Panc1 (cell line): ENCODE measurements at regions not wholly inside any gene's neighbourhood (a gene's known extent, or its start where the extent isn't known, plus 50 kb on each side); places are given as distances from the start of the nearest gene placed in this dataset.

Experiments
- ATAC-seq: fragments of 200-7000 bp; cut with Tn5 transposase; 2 replicates; pipeline ENCODE4 v1.9.1; 2020; ENCODE audit warnings: mild to moderate bottlenecking, moderate library complexity
- BruUV-seq: library from RNA; stranded (reverse); fragments of 400-500 nt; replicated peaks from 2 replicates; lab custom pipeline; 2021; lab: Mats Ljungman, UMichigan
- CTCF ChIA-PET: fragments of 300-600 bp; sonication (Branson Sonifier 250); formaldehyde crosslinking; loops from one replicate; lab custom pipeline; 2022; ENCODE audit warnings: antibody characterized with exemption; lab: Charles Lee
- POLR2A ChIA-PET: fragments of 300-600 bp; sonication (Branson Sonifier 250); formaldehyde crosslinking; loops from one replicate; lab custom pipeline; 2022; ENCODE audit warnings: antibody characterized with exemption; lab: Charles Lee
- DNase-seq: peaks from one replicate; pipeline ENCODE4 v3.0.0-alpha.2; 2010; ENCODE audit warnings: low read depth, low spot score
- H3K27ac ChIP-seq: 2 replicates; pipeline ENCODE4 v1.5.1; 2011; ENCODE audit warnings: mild to moderate bottlenecking, low read length, inconsistent platforms
- H3K27me3 ChIP-seq: fragments of 200-500 bp; sonication (Bioruptor generic); 2 replicates; pipeline ENCODE4 v1.6.0; 2014; ENCODE audit warnings: low read length, inconsistent platforms; ENCODE audit not compliant: control insufficient read depth, insufficient read depth
- H3K36me3 ChIP-seq: fragments of 200-500 bp; sonication (Bioruptor generic); 2 replicates; pipeline ENCODE4 v1.5.1; 2014; ENCODE audit warnings: inconsistent platforms, mild to moderate bottlenecking, low read length, moderate library complexity; ENCODE audit not compliant: control insufficient read depth, insufficient read depth
- H3K4me1 ChIP-seq: 2 replicates; pipeline ENCODE4 v1.5.1; 2011; ENCODE audit warnings: inconsistent platforms, mild to moderate bottlenecking, low read length, moderate library complexity; ENCODE audit not compliant: control insufficient read depth, insufficient read depth
- H3K4me3 ChIP-seq, 2 experiments: 2 replicates each; pipeline ENCODE4 v1.5.1; 2011 to 2012; ENCODE audit warnings: low read depth in 2 of 2, low read length in 2 of 2, mild to moderate bottlenecking in 2 of 2, inconsistent platforms in 1 of 2, moderate library complexity in 1 of 2
- H3K9me3 ChIP-seq: fragments of 200-500 bp; sonication (Bioruptor generic); 2 replicates; pipeline ENCODE4 v1.5.1; 2014; ENCODE audit warnings: low read depth, mild to moderate bottlenecking, inconsistent platforms, low read length, moderate library complexity; ENCODE audit not compliant: control insufficient read depth, insufficient read depth
- POLR2AphosphoS5 ChIP-seq: IDR thresholded peaks from 2 replicates; pipeline ENCODE4 v1.6.1; 2012; ENCODE audit warnings: mild to moderate bottlenecking, low read depth, low read length, moderate library complexity
- SIN3A ChIP-seq: IDR thresholded peaks from 2 replicates; pipeline ENCODE4 v1.6.1; 2012; ENCODE audit warnings: low read depth, mild to moderate bottlenecking, low read length, moderate library complexity, borderline replicate concordance; ENCODE audit not compliant: insufficient read depth
- TCF7L2 ChIP-seq: IDR thresholded peaks from 2 replicates; pipeline ENCODE4 v1.6.1; 2011; ENCODE audit warnings: mild to moderate bottlenecking, low read depth, low read length, inconsistent platforms
- in situ Hi-C: cut with HindIII; loops from 2 replicates; pipeline ENCODE4 v1.10.0; 2016; ENCODE audit warnings: low sequenced_read_pairs, low pct_unique_long_range_greater_than_20kb
- intact Hi-C: fragments of 100-400 bp; cut with micrococcal nuclease; formaldehyde crosslinking; loops from one replicate; pipeline ENCODE4 v1.10.0; 2022; ENCODE audit not compliant: unreplicated experiment
- TF ChIP-seq, protein P1 (sequence below): fragments of 450-650 bp; IDR thresholded peaks from 2 replicates; pipeline ENCODE4 v1.5.1; 2017; ENCODE audit warnings: mild to moderate bottlenecking
- TF ChIP-seq, protein P2 (sequence below), 2 experiments: IDR thresholded peaks; 2 replicates each; pipeline ENCODE4 v1.6.1; 2011 to 2012; ENCODE audit warnings: low read depth in 2 of 2, control low read depth in 1 of 2, low read length in 1 of 2, mild to moderate bottlenecking in 1 of 2, moderate library complexity in 1 of 2; ENCODE audit not compliant: insufficient read depth in 1 of 2

DNA sequence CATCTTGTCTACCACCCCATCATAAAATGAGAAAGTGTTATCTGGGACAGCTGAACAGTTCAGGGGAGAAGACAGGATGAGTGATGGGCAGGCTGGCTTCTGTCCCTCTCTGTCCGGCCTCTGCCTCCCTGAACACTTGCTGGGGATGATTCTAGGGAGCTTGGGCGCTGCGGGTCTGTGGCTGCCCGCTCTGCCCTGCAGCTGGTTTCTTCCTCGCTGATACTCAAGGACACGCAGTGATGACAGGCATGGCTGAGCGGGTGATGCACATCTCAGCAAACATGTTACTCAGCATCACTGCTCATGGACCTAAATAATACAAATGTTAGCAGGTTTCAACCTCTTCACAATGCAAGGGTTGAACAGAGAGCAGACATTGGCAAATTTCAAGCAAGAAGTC is 161.1 kb downstream of the TMEM18 start:
- TF ChIP-seq POLR2AphosphoS5: no peak
- Histone ChIP-seq H3K4me3 (no peak overlapping the region), H3K9me3 (no peaks in the 10 kb centered on the region), H3K27me3 (no peaks in the 10 kb centered on the region), H3K36me3 (no peaks in the 10 kb centered on the region), H3K27ac (no peak overlapping the region), H3K4me1 (no peaks in the 10 kb centered on the region)
- BruUV-seq: no TSS peak
- POLR2A ChIA-PET: no interaction called here
- DNase-seq: no peak
- in situ Hi-C loops (no loop called here), intact Hi-C loops (no loop called here)
- ATAC-seq: no peak
- CTCF ChIA-PET: no interaction called here

DNA sequence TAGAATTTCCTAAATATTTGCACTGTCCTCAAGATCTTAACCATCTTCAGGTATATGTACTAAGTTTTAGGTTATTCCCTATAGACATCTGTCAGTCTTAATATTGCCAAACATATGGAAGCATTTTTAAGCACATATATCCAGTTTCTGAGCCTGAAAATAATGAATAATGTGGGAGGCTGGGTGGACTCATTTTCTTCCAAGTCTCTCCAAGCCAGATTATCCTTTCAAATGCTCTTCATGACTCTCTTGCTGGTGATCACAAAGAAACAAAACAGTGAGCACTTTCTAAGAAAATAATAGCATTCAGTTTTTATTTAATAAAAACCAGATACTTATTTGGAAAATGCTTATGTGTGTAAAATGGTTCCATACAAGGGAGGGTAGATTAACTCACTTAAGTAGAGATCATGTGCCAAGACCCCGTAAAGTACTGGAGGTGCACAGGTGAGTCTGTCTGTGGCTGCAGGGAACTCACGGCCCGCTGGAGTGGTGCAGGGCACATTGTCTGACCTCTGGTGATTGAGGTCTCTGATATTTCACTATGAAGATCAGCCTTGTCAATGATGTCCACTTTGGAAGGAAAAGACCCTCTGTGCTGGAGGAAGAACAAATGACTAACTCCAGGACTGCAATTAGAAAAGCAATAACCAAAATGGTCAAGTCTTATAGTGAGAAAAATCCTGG is 161.6 kb downstream of the TMEM18 start:
- DNase-seq: no peak
- BruUV-seq: no TSS peak
- H3K36me3 ChIP-seq: no peaks in the 10 kb centered on the region
- intact Hi-C loops (no loop called here), in situ Hi-C loops (no loop called here)
- CTCF ChIA-PET: no interaction called here
- H3K27me3 ChIP-seq: no peaks in the 10 kb centered on the region
- H3K9me3 ChIP-seq: no peaks in the 10 kb centered on the region
- ATAC-seq: no peak
- H3K4me3 ChIP-seq: no peak overlapping the region
- TF ChIP-seq TCF7L2: no peak
- TF ChIP-seq, protein P1, sequence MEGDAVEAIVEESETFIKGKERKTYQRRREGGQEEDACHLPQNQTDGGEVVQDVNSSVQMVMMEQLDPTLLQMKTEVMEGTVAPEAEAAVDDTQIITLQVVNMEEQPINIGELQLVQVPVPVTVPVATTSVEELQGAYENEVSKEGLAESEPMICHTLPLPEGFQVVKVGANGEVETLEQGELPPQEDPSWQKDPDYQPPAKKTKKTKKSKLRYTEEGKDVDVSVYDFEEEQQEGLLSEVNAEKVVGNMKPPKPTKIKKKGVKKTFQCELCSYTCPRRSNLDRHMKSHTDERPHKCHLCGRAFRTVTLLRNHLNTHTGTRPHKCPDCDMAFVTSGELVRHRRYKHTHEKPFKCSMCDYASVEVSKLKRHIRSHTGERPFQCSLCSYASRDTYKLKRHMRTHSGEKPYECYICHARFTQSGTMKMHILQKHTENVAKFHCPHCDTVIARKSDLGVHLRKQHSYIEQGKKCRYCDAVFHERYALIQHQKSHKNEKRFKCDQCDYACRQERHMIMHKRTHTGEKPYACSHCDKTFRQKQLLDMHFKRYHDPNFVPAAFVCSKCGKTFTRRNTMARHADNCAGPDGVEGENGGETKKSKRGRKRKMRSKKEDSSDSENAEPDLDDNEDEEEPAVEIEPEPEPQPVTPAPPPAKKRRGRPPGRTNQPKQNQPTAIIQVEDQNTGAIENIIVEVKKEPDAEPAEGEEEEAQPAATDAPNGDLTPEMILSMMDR: no peak
- TF ChIP-seq, protein P2, sequence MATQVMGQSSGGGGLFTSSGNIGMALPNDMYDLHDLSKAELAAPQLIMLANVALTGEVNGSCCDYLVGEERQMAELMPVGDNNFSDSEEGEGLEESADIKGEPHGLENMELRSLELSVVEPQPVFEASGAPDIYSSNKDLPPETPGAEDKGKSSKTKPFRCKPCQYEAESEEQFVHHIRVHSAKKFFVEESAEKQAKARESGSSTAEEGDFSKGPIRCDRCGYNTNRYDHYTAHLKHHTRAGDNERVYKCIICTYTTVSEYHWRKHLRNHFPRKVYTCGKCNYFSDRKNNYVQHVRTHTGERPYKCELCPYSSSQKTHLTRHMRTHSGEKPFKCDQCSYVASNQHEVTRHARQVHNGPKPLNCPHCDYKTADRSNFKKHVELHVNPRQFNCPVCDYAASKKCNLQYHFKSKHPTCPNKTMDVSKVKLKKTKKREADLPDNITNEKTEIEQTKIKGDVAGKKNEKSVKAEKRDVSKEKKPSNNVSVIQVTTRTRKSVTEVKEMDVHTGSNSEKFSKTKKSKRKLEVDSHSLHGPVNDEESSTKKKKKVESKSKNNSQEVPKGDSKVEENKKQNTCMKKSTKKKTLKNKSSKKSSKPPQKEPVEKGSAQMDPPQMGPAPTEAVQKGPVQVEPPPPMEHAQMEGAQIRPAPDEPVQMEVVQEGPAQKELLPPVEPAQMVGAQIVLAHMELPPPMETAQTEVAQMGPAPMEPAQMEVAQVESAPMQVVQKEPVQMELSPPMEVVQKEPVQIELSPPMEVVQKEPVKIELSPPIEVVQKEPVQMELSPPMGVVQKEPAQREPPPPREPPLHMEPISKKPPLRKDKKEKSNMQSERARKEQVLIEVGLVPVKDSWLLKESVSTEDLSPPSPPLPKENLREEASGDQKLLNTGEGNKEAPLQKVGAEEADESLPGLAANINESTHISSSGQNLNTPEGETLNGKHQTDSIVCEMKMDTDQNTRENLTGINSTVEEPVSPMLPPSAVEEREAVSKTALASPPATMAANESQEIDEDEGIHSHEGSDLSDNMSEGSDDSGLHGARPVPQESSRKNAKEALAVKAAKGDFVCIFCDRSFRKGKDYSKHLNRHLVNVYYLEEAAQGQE (IDR thresholded peaks at IDR 0.05; ENCODE audit: insufficient read depth in 1 of 2, low read depth in 2 of 2, low read length in 1 of 2): no peak
- TF ChIP-seq SIN3A: no peak
- no peak for TF ChIP-seq POLR2AphosphoS5
- no peaks in the 10 kb centered on the region for H3K4me1 ChIP-seq
- POLR2A ChIA-PET: no interaction called here
- H3K27ac ChIP-seq: no peak overlapping the region

DNA sequence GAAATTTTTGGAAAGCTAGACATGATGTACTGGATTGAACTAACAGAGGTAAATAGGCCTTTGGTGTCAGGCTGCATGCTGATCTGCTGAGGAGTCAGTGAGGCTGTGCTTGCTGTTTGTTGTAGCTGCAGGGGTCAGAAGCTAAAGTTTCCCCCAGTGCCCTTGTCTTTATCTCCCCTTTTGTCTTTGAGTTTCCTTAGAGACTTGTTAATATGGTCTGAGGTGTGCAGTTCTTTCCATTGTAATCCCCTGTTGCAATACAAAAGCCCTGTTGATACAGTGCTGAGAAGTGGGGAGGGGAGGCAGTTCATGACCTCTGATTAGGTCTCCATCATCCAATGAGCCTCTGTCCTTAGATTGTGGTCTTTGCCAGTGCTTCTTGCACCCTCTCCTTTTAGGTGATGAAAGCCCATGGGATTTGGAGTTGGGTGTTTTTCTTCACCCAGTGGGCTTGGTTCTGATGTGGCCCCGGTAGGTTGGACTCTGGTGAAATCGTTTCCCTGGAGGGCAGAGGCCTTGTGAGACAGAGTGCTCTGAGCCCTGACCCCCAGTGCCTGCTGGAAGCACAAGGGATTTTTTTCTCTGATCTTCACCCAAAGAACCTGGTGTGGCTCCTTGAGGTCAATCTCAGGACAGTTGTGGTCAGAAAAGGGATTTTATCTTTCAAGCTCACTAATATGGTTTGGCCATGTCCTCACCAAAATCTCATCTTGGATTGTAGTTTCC is 163.1 kb downstream of the TMEM18 start:
- BruUV-seq: no TSS peak
- Histone ChIP-seq H3K36me3 (no peaks in the 10 kb centered on the region), H3K27me3 (no peaks in the 10 kb centered on the region), H3K4me3 (no peak overlapping the region), H3K9me3 (no peaks in the 10 kb centered on the region), H3K4me1 (no peaks in the 10 kb centered on the region), H3K27ac (no peak overlapping the region)
- TF ChIP-seq SIN3A (no peak), POLR2AphosphoS5 (no peak), TCF7L2 (no peak)
- TF ChIP-seq, protein P2 (IDR thresholded peaks at IDR 0.05; ENCODE audit: insufficient read depth in 1 of 2, low read depth in 2 of 2, low read length in 1 of 2): no peak
- TF ChIP-seq, protein P1: no peak
- ChIA-PET CTCF (no interaction called here), POLR2A (no interaction called here)
- ATAC-seq (no peak), DNase-seq (no peak)
- intact Hi-C loops (no loop called here), in situ Hi-C loops (no loop called here)
